Glomerular visceral epithelial cell (primary cell): ENCODE measurements at regions not wholly inside any gene's neighbourhood (a gene's known extent, or its start where the extent isn't known, plus 50 kb on each side); places are given as distances from the start of the nearest gene placed in this dataset.

Source experiments
- DNase-seq: peaks from one replicate; pipeline ENCODE4 v3.0.0-alpha.2; 2016; ENCODE audit errors: extremely low spot score

DNA sequence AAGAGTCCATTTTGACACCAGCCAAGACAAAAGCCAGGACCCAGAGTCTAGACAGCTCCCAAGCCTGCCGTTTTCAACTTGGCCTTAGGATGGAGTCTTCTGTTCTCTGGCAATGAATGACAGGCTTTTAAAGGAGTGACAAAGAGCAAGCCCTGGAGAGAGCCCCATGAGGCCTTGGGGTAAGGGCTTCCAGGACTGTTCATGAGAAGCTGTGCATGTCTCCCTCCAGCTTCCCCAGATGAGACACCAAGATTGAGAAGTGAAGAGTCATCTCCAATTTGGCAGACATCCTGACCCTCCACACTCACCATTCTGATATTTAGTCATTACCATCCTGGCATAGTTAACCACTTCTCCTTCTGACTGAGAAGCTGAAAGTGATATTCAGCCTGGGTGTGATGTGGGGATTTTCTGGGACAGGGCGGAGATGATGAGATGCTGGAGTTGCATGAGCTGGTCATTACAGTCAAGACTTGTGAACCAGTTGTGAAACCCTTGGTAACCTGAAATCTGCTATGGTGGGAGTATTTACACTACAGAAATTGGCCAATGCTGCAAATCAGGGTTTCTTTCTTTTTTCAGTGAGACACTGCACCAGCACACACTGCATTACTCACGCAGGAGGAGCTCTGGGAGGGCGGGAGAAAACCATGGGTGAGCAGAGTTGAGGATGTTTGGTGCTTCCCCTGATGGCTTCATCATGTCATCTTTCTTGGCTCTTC, 77.8 kb downstream of the VCPKMT start:
- peak; percentile 93 for DNase-seq

DNA sequence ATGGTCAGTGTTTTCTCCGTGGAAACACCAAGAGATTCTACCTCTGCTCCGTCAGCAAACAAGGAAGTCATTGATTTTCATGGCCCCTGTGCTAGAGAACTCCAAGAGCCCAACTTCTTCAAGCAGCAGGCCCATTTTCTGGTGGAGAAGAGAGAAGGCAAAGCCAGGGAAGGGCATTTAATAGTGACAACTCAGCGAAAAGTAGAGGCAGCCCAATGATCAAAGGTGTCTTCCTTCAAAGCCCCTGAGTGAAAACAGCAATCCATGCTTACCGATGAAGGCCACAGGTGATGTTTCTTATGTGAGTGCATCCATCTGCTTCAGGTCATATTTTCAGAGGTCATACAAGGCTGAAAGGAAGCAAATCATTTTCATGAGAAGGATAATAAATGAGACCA, 77.3 kb downstream of the VCPKMT start:
- no peak for DNase-seq

DNA sequence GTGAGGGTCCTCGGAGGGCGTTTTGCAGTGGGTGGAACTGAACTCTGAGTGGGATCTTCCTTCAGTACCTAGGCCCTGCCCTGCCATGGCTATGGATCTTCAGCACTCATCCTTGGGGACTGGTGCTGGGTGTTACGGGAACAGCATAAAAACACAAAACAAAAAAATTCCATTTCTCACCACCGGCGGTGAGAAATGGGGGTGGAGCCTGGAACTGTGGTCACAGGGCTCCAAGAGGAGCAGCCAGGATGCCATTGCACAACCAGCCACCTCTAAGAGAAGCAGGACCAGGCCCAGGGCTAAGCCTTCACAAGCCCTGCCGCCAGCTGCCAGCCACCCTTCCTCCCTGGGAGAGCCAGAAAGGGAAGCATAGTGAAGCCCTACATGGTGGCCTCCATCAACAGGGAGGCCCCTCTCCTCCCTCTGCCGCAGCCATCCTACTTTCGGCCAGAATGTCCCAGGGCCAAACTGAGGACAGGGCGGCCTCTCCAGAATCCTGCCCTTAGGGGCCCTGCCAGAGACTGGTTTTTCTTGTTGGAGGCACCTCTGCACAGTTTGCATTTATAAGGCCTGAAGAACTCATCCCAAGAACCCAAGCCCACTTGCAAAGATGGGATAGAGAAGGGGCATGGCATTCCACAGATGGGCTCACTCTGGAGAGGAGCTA, 76.5 kb downstream of the VCPKMT start:
- DNase-seq: peak; percentile 89

DNA sequence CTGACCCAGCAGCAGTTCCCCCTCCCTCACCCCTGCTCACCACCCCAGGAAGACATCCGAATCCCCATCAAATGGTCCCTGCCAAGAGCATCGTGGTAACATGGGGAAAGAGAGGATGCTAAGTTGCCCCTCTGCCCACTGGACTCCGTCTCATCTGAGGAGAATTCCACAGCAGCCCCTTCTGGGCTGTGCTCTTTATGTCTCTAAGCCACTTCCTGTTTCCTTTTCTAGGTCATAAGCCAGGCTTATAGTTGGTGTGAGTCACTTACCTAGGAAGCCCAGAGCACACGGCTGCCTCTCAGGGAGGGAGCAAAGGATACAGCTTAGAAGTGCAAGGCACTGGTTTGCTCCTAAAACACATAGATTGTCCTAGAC, 76.0 kb downstream of the VCPKMT start:
- DNase-seq: peak; percentile 79

DNA sequence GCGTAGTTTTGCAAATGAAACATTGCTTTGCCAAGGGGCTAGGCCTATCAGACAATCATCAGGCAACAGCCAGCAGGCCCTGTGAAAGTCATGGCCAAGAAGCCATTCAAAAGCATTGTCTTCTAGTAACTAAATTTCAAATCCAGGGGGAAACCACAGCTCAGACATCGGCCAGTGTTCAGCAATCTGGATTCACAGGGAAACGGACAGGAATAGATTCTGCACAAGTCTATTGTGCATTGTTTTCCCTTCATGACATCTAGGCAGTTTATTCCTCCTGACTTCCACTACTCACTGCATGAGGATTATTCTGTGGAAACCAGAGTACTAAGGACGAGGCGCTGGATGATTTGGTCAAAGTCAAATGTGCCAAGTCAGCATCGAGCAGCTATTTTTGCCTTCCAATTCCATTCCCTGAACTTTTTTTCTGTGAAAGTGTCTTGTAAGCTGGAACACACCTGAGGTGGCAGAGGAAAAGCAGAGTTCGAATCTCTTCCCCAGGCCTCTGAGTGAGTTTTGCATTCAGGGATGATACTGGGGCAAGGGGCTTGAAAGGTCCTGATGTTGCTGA, 75.4 kb downstream of the VCPKMT start:
- DNase-seq: no peak

DNA sequence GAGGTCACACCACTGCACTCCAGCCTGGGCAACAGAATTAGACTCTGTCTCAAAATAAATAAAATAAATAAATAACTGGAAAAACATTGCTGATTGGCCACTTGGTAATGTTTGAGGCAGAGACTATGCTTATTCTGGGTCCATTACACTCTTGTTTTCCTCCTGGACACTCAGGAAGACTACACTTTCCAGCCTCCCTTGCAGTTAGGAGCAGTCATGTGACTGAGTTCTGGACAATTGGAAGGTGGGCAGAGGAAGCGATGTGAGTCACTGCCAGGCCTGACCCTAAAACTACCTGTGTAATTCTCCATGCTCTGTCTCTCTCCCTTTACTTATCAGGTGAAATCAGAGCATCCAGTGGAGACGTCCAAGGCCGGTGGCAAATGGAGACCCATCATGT, 74.4 kb downstream of the VCPKMT start:
- DNase-seq: no peak

DNA sequence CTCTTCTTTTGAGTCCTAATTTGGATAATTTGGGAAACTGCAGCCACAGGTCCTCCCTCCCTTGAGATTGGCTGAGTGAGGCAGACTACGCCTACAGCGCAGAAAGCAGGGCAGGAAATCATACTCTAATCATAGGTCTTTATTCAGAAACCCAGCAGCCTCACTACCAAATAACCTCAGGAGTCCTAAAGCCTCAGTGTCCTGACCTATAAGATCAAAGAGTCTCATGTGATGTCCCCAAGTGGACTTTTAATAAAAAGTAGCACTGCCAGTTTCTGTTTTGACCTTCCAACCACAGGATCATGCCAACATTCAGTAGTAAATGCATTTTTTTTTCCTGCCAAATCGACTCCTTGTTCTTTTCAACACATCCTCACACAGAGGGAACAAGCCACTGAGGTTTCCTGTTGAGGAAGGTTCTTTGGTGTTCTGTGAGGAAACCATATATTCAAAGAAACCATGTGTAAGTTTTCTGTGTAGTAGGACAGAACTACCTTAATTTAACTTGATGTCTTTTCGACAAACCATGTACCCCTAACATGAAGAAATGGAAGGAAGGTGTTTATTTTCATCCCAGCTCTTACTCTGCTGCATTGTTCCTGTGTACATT, 72.2 kb downstream of the VCPKMT start:
- no peak for DNase-seq

DNA sequence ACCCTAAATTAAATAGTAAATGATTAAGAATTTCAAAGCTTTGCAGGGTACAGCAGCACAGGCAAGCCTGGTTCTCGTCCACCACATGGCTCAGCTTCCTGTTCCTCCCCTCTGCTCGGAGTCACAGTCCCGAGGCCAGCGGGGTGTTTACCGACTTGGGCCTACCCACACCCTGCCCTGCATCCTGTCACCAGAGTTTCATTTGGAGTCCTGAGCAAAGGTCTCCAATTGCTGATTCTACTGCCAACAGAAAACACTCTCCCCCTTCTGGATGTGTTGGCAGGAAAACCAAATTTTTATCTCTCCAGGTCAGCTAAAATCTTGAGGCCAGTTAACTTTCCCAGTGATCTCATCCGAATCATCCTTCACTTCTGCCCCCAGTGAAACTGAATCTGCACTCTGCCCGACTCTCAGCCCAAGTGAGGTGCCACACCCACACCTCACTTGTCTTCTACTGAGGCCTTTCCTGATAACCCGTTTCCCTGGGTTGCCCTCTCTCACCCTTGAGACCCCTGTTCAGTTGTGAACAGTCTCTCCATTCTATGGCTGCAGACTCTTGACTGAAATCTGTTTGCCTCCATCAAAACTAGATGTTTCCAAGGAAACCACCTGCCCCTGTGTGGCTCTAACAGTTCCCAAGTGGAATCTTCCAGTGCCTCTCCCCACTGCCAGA, 71.2 kb downstream of the VCPKMT start:
- peak; percentile 71 for DNase-seq

DNA sequence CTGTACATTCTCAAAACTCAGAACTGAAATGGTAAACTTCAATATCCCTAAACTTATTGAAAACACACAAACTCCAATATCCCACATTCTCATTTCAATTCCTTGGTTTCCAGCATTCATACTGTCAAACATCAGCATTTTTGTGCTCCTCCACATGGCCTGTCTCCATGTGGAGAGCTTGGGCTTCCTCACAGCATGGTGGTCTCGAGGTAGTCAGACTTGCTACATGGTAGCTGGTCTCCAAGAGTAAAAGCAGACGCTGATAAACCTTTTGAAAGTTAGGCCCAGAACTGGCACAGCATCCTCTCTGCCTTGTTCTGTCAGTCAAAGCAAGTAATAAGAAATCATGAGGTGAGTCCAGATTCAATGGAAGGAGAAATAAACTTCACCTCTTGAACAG, 70.5 kb downstream of the VCPKMT start:
- no peak for DNase-seq

DNA sequence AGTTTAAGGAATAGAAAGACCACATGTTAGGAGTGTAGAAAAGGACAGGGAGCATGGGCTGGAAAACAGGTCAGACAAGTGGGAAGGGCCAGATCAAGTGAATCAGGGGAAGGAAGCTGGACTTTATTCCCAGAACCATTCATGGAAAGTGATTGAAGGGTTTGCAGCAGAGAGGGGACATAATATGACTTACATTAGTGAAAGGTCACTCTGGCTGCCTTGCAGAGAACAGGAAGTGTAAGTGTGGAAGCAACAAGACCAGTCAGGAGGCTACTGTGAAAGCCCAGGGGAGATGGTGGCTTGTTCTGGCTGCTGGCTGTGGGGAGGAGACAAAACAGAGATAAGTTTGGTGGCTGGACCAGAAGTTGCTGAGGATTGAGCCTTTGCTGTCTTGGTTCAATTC, 69.1 kb downstream of the VCPKMT start:
- no peak for DNase-seq

DNA sequence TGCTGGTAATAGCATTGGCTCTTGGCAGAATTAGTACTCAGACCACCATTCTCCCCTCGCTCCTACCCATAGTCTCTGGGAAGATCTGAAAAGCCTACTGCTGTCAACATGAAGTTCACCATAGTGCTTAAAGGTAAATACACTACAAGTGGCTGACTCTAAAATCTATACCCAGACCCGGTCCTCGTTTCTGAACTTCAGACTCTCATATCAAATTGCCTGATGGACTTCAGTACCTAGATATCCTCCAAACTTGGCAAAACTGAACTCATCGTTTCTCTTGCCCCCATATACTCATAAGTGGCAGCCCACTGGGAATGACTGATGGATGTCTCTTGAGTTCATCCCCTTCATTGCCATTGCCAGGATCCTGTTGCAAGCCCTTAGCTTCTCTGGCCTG, 67.3 kb downstream of the VCPKMT start:
- no peak for DNase-seq

DNA sequence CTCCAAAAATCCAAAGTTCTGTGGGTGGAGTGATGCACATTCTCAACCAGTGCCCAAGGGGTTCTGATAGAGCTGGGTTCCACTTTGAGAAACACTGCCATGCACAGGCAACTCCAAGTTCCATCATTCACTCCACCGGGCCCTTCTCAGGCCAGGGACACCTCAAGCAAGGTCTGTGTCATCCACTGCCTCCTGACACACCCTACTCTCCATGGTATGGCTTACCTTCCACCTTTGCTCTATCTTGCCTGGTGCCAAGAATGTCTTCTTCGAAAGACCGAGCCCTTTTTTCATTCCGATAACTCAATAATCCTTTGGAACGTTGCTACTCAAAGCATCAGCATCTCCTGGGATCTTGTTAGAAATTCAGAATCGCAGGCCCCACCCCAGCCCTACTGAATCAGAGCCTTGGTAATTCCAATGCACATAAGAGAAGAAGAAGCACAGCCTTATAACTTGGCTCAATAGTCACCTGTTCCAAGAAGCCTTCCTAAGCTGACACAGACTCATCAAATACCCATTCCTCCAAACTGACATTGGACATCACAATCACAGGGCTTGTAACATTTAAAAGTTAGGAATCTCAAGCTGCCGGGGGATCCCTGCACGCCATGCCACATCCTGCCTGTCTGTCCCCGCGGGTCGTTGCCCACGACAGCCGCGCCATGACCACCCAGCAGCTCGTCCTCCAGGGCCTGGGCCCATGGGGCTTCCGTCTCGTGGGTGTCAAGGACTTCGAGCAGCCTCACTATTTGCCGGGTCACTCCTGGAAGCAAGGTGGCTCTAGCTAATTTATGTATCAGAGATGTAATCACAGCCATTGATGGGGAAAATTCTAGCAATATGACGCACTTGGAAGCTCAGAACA, 66.4 kb downstream of the VCPKMT start:
- DNase-seq: no peak

DNA sequence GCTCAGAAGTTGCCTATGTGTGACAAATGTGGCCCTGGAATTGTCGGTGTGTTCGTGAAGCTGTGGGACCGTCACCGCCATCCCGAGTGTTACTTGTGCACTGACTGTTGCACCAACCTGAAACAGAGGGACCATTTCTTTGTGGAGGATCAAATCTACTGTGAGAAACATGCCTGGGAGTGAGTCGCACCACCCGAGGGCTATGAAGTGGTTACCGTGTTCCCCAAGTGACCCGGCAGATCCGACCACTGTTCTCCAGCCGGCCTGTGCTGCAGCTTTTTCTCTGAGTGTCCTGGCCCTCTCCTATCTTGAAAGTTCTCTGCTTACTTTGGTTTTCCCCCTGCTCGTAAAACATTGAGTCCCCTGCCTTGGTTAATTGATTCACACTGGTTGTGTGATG, 65.3 kb downstream of the VCPKMT start:
- DNase-seq: no peak

DNA sequence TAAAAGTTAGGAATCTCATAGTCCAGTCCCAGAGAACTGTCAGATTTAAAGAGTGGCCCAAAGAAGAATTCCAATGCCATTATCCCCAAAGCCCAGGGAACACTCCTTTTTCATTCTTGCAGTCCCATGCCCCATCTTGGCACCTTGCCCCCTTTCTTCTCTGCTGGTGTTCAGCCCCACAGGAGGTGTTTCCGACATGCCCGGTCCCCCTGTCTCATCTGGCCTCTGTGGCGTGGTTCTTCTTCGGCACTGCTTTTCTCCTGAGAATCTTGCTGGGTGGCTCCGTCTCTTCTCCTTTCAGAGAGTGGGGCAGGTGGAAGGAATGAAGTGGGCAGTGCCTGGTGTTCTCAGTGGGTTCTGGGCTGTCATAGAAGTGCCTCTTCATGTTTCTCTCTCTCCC, 64.7 kb downstream of the VCPKMT start:
- no peak for DNase-seq

DNA sequence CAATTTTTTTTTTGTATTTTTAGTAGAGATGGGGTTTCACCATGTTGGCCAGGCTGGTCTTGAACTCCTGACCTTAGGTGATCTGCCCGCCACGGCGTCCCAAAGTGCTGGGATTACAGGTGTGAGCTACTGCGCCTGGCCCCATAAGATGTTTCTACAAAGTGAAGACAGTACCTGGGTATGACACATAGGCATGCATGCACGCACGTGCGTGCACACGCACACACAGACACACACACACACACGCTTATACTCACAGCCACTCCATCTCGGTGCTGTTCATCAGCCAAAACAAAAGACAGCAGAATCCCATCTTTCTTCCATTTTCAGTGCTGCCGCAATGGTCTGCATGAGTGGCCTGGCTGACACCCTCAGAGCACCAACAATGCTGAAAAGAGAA, 63.9 kb downstream of the VCPKMT start:
- DNase-seq: no peak

DNA sequence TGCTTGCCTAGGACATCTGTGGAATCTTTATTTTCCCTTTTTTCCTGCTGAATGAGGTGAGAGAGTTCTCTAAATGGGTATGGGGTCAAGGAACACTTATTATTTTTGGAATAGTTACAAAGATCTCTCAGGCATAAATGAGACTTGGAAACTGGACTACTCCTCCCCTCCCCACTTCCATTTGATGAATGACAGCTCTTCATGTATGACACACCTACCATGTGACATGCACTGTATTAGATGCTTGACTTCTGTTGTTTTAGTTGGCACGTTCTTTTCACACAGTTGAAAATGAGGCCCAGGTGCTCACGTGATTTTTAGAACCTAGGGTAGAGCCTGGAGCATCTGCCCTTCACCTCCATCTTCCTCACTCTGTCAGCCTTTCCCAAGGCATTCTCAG, 62.4 kb downstream of the VCPKMT start:
- DNase-seq: no peak

DNA sequence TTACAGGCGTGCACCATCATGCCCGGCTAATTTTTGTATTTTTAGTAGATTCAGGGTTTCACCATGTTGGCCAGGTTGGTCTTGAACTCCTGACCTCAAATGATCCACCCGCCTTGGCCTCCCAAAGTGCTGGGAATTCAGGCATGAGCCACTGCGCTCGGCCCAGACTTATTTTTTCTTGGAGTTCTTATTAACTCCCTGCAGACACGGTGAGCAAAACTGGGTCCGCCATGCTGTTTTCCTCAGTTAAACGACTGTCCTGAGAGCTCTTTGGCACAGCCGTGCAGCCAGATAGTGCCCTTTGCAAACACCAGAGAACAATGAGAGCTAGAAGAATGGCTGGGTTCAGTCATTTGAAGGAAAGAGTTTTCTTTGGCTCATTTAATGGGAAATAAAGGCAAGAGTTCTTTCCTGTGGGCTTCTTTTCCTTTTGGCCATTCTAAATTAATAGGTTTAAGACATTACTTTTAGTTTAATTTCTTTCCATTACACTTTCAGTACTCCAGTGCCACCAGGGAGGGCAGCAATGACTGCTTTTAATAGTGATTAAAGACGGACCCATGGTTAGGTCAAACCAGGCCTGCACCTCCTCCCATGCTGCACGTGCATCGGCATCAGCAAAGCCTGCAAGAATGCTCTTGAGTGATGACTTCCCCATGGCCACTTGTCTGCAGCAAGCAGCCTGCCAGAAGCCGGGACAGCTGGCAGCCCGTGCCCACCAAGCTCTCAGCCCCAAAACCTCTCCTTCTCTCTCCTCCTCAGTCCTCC, 60.7 kb downstream of the VCPKMT start:
- DNase-seq: no peak

DNA sequence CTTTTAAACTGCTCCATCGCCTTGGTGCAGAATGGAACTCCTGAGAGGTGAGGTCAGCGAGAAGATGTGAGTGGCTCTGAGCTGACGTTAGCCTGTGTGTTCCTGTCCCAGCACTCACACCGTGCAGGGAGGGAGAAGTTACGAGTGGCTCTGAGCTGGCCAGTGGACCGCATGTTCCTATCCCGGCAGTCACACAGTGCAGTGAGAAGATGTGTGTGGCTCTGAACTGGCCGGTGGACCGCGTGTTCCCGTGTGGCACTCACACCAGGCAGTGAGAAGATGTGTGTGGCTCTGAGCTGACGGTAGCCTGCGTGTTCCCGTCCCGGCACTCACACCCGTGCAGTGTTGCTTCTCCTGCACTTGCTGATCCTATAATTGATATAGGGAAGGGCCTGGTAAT, 59.9 kb downstream of the VCPKMT start:
- no peak for DNase-seq

DNA sequence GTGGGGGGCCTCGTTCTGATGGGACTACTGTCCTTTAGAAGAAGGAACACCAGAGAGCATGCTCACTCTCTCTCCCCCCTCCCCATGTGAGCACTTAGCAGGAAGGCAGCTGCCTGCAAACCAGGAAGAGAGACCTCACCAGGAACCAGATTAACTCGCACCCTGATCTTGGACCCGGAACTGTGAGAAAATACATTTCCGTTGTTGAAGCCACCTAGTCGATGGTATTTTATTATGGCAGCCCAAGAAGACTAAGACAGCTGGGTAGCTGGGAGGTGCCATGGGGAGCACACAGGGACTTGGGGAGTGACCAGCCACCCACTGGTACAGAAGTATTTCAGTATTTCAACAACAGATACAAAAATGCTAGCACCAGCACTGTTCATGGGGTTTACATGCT, 59.0 kb downstream of the VCPKMT start:
- DNase-seq: no peak

DNA sequence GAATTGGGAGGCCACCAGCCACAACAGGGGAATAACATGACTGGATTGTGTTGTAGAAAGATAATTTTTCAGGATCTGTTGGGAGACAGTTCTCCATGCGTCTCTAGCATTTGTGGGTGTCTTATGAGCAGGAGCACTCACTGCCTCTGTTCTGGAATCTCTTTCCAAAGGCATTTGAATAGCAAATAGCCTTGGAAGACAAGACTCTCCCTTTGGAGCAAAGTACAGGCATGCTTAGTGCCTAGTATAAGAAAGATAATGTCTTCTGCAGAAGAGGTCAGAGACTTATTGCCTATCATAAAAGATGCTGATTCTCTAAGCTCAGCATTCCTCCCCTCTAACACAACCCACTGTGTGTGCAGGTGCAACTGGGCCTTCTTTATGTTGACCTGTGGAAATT, 58.3 kb downstream of the VCPKMT start:
- DNase-seq: no peak
